ENCODE measurements at regions not wholly inside any gene's neighbourhood (a gene's known extent, or its start where the extent isn't known, plus 50 kb on each side); places are given as distances from the start of the nearest gene placed in this dataset.

DNA sequence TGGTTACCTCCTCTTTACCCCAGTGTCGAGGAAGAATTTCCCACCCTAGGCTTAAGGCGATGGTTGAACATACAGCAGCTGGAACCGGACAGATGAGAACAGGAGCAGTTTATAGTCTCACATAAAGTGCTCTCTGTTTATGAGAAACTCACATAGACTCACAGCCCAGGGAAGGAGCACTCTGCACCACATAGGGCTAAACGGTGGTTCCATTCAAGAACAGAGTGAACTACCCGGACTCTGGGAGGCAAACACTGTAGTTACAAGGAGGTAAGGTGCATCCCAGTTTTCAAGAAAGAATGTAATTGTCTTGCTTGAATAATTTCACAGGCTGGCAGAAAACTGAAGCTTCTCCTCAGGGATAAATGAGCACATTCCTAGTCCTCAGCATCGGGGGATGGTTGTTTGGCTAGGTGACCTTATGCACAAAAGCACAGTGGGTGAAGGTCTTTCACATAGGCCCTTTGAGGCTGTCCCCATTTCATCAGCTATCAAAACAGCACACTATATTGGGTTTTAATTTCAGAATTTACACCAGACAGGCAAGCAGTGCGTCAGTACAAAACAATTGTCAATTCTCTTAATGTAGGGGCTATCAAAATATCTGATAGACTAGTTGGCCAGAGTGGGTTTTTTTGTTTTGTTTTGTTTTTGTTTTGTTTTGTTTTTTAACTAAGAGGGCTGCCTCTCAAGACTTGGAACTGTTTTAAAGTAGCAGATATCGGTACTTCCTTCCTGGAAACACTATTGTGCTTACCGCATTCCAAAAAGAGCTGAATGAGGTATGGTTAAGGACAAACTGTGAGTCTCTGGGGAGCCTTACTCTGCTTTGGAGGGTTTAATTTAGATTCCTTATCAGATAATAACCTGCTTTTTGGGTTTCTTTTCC lies 918.1 kb upstream of the CDH8 start:
- Histone ChIP-seq H4K20me1 (ENCODE audit: insufficient read depth, low read depth, low read length) (no peaks in the 10 kb centered on the region), H3K9me3 (ENCODE audit: low read length) (no peaks in the 10 kb centered on the region; the same call in 1 of the 2 replicates), H3K36me3 (ENCODE audit: insufficient read depth, low read length) (no peaks in the 10 kb centered on the region), H3K9me2 (replicated peaks; ENCODE audit: insufficient read depth, low read length) (no peaks in the 10 kb centered on the region), H3K27me3 (ENCODE audit: low read length) (no peaks in the 10 kb centered on the region), H2AFZ (ENCODE audit: low read length) (no peak overlapping the region), H3K4me3 (ENCODE audit: low read length) (no peak overlapping the region), H3K4me2 (ENCODE audit: low read depth, low read length, poor library complexity, severe bottlenecking) (no peak overlapping the region), H3K27ac (ENCODE audit: low read length) (no peak overlapping the region), H3K9ac (ENCODE audit: low read length) (no peak overlapping the region), H3K79me2 (ENCODE audit: low read length) (no peaks in the 10 kb centered on the region), H3K4me1 (ENCODE audit: low read length) (no peaks in the 10 kb centered on the region)
- DNase-seq: no peak

- no peaks in the 10 kb centered on the region for H3K36me3 ChIP-seq (ENCODE audit: insufficient read depth, low read length)
- no peaks in the 10 kb centered on the region for H3K9me2 ChIP-seq (replicated peaks; ENCODE audit: insufficient read depth, low read length)
- no peak for DNase-seq
- no peaks in the 10 kb centered on the region for H3K27me3 ChIP-seq (ENCODE audit: low read length)
- no peak overlapping the region for H2AFZ ChIP-seq (ENCODE audit: low read length)
- H3K4me3 ChIP-seq (ENCODE audit: low read length): no peak overlapping the region
- no peak overlapping the region for H3K27ac ChIP-seq (ENCODE audit: low read length)
- no peak overlapping the region for H3K9ac ChIP-seq (ENCODE audit: low read length)
- no peaks in the 10 kb centered on the region for H4K20me1 ChIP-seq (ENCODE audit: insufficient read depth, low read depth, low read length)
- H3K79me2 ChIP-seq (ENCODE audit: low read length): no peaks in the 10 kb centered on the region
- no peaks in the 10 kb centered on the region for H3K4me1 ChIP-seq (ENCODE audit: low read length)
- 0 out of 2 replicates have a peak, but pooled peaks cover 4% of the 10 kb centered on the region for H3K9me3 ChIP-seq (ENCODE audit: low read length)
- no peak overlapping the region for H3K4me2 ChIP-seq (ENCODE audit: low read depth, low read length, poor library complexity, severe bottlenecking)
Observed at GRCh38 chr16:62950351-62950750, 914.1 kb upstream of the CDH8 start.

- Histone ChIP-seq H3K27ac (ENCODE audit: low read length) (no peak overlapping the region), H3K9ac (ENCODE audit: low read length) (no peak overlapping the region), H3K27me3 (ENCODE audit: low read length) (no peaks in the 10 kb centered on the region), H3K9me2 (replicated peaks; ENCODE audit: insufficient read depth, low read length) (no peaks in the 10 kb centered on the region), H4K20me1 (ENCODE audit: insufficient read depth, low read depth, low read length) (no peaks in the 10 kb centered on the region), H3K79me2 (ENCODE audit: low read length) (no peaks in the 10 kb centered on the region), H3K36me3 (ENCODE audit: insufficient read depth, low read length) (no peaks in the 10 kb centered on the region), H3K9me3 (ENCODE audit: low read length) (no peaks in the 10 kb centered on the region; the same call in 1 of the 2 replicates), H3K4me3 (ENCODE audit: low read length) (no peak overlapping the region), H3K4me1 (ENCODE audit: low read length) (no peaks in the 10 kb centered on the region), H2AFZ (ENCODE audit: low read length) (no peak overlapping the region), H3K4me2 (ENCODE audit: low read depth, low read length, poor library complexity, severe bottlenecking) (no peak overlapping the region)
- no peak for DNase-seq
Observed at GRCh38 chr16:62940569-62940968, 904.3 kb upstream of the CDH8 start.

DNA sequence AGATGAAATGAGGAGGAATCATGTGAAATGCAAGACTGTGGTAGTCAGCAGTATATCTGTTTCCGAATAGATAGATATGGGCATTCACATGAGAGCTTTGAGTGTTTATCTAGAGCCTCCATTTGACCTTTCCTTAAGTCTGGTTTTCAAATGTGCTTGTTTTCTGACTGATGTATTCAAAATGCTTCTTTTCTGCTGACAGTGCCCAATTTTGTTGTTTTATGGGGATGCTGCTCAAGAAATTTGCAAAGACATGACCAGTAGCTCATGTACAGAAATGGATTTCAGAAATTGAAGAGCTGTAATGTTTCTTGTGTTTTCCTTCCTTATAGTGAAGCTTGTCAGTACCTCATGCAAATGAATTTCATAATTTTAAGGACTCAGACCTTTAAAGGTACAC lies 903.4 kb upstream of the CDH8 start:
- no peaks in the 10 kb centered on the region for H3K79me2 ChIP-seq (ENCODE audit: low read length)
- no peak overlapping the region for H3K4me3 ChIP-seq (ENCODE audit: low read length)
- H3K9ac ChIP-seq (ENCODE audit: low read length): no peak overlapping the region
- no peak overlapping the region for H3K27ac ChIP-seq (ENCODE audit: low read length)
- H3K4me2 ChIP-seq (ENCODE audit: low read depth, low read length, poor library complexity, severe bottlenecking): no peak overlapping the region
- H3K9me3 ChIP-seq (ENCODE audit: low read length): no peaks in the 10 kb centered on the region; the same call in 1 of the 2 replicates
- no peaks in the 10 kb centered on the region for H3K36me3 ChIP-seq (ENCODE audit: insufficient read depth, low read length)
- no peak overlapping the region for H2AFZ ChIP-seq (ENCODE audit: low read length)
- DNase-seq: no peak
- no peaks in the 10 kb centered on the region for H3K4me1 ChIP-seq (ENCODE audit: low read length)
- H3K27me3 ChIP-seq (ENCODE audit: low read length): no peaks in the 10 kb centered on the region
- no peaks in the 10 kb centered on the region for H4K20me1 ChIP-seq (ENCODE audit: insufficient read depth, low read depth, low read length)
- H3K9me2 ChIP-seq (replicated peaks; ENCODE audit: insufficient read depth, low read length): no peaks in the 10 kb centered on the region

- no peak overlapping the region for H3K4me3 ChIP-seq (ENCODE audit: low read length)
- H3K4me2 ChIP-seq (ENCODE audit: low read depth, low read length, poor library complexity, severe bottlenecking): no peak overlapping the region
- H3K36me3 ChIP-seq (ENCODE audit: insufficient read depth, low read length): no peaks in the 10 kb centered on the region
- H3K27me3 ChIP-seq (ENCODE audit: low read length): no peaks in the 10 kb centered on the region
- no peaks in the 10 kb centered on the region for H4K20me1 ChIP-seq (ENCODE audit: insufficient read depth, low read depth, low read length)
- H3K4me1 ChIP-seq (ENCODE audit: low read length): no peaks in the 10 kb centered on the region
- no peak overlapping the region for H3K27ac ChIP-seq (ENCODE audit: low read length)
- DNase-seq: no peak
- no peak overlapping the region for H3K9ac ChIP-seq (ENCODE audit: low read length)
- H3K79me2 ChIP-seq (ENCODE audit: low read length): no peaks in the 10 kb centered on the region
- no peak overlapping the region for H2AFZ ChIP-seq (ENCODE audit: low read length)
- H3K9me2 ChIP-seq (replicated peaks; ENCODE audit: insufficient read depth, low read length): no peaks in the 10 kb centered on the region
- H3K9me3 ChIP-seq (ENCODE audit: low read length): 0 out of 2 replicates have a peak, but pooled peaks cover 12% of the 10 kb centered on the region
Observed at GRCh38 chr16:62933929-62934328, 897.7 kb upstream of the CDH8 start.

GRCh38 chr16:62929593-62929992 lies 893.4 kb upstream of the CDH8 start:
- no peaks in the 10 kb centered on the region for H3K79me2 ChIP-seq (ENCODE audit: low read length)

DNA sequence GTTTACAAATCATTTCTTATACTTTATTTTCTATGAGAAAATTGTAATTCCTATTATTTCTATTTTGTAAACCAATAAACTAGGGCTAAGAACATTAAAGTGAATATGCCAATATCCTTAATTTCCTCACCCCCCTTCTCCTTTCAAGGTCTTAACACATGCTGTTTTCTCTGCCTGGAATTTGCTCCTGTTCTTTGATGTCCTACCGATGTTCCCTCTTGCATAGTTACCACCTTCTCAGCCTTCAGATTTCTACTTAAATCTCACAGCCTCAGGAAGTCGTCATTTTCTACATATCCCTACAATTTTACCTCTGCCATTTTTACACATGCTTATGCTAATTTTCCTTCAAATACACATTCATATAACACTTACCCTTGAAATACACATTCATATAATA lies 890.9 kb upstream of the CDH8 start:
- no peak overlapping the region for H3K4me3 ChIP-seq (ENCODE audit: low read length)
- H3K4me2 ChIP-seq (ENCODE audit: low read depth, low read length, poor library complexity, severe bottlenecking): no peak overlapping the region
- no peaks in the 10 kb centered on the region for H4K20me1 ChIP-seq (ENCODE audit: insufficient read depth, low read depth, low read length)
- no peak overlapping the region for H3K9ac ChIP-seq (ENCODE audit: low read length)
- H3K9me3 ChIP-seq (ENCODE audit: low read length): 0 out of 2 replicates have a peak, but pooled peaks cover 12% of the 10 kb centered on the region
- no peak for DNase-seq
- H3K27me3 ChIP-seq (ENCODE audit: low read length): no peaks in the 10 kb centered on the region
- no peaks in the 10 kb centered on the region for H3K79me2 ChIP-seq (ENCODE audit: low read length)
- no peaks in the 10 kb centered on the region for H3K4me1 ChIP-seq (ENCODE audit: low read length)
- H3K36me3 ChIP-seq (ENCODE audit: insufficient read depth, low read length): no peaks in the 10 kb centered on the region
- H3K9me2 ChIP-seq (replicated peaks; ENCODE audit: insufficient read depth, low read length): no peaks in the 10 kb centered on the region
- H2AFZ ChIP-seq (ENCODE audit: low read length): no peak overlapping the region
- no peak overlapping the region for H3K27ac ChIP-seq (ENCODE audit: low read length)

More at GRCh38 chr16:62929593-62929992, 893.4 kb upstream of the CDH8 start:
- no peak overlapping the region for H2AFZ ChIP-seq (ENCODE audit: low read length)
- no peaks in the 10 kb centered on the region for H3K4me1 ChIP-seq (ENCODE audit: low read length)
- no peaks in the 10 kb centered on the region for H4K20me1 ChIP-seq (ENCODE audit: insufficient read depth, low read depth, low read length)
- H3K9ac ChIP-seq (ENCODE audit: low read length): no peak overlapping the region
- H3K4me3 ChIP-seq (ENCODE audit: low read length): no peak overlapping the region
- H3K9me3 ChIP-seq (ENCODE audit: low read length): 0 out of 2 replicates have a peak, but pooled peaks cover 12% of the 10 kb centered on the region
- H3K27me3 ChIP-seq (ENCODE audit: low read length): no peaks in the 10 kb centered on the region
- no peaks in the 10 kb centered on the region for H3K9me2 ChIP-seq (replicated peaks; ENCODE audit: insufficient read depth, low read length)
- H3K4me2 ChIP-seq (ENCODE audit: low read depth, low read length, poor library complexity, severe bottlenecking): no peak overlapping the region
- H3K36me3 ChIP-seq (ENCODE audit: insufficient read depth, low read length): no peaks in the 10 kb centered on the region
- DNase-seq: no peak
- no peak overlapping the region for H3K27ac ChIP-seq (ENCODE audit: low read length)

- H3K36me3 ChIP-seq (ENCODE audit: insufficient read depth, low read length): no peaks in the 10 kb centered on the region
- H3K27me3 ChIP-seq (ENCODE audit: low read length): no peaks in the 10 kb centered on the region
- no peak overlapping the region for H2AFZ ChIP-seq (ENCODE audit: low read length)
Observed at GRCh38 chr16:62926121-62926801, 890.0 kb upstream of the CDH8 start.

More at GRCh38 chr16:62926121-62926801, 890.0 kb upstream of the CDH8 start:
- no peak overlapping the region for H3K9ac ChIP-seq (ENCODE audit: low read length)
- no peaks in the 10 kb centered on the region for H3K9me2 ChIP-seq (replicated peaks; ENCODE audit: insufficient read depth, low read length)
- H3K4me2 ChIP-seq (ENCODE audit: low read depth, low read length, poor library complexity, severe bottlenecking): no peak overlapping the region
- no peak for DNase-seq
- no peaks in the 10 kb centered on the region for H4K20me1 ChIP-seq (ENCODE audit: insufficient read depth, low read depth, low read length)
- no peak overlapping the region for H3K27ac ChIP-seq (ENCODE audit: low read length)
- no peaks in the 10 kb centered on the region for H3K79me2 ChIP-seq (ENCODE audit: low read length)
- H3K4me3 ChIP-seq (ENCODE audit: low read length): no peak overlapping the region
- no peaks in the 10 kb centered on the region for H3K4me1 ChIP-seq (ENCODE audit: low read length)
- H3K9me3 ChIP-seq (ENCODE audit: low read length): 0 out of 2 replicates have a peak, but pooled peaks cover 12% of the 10 kb centered on the region

Data from Karpas-422 (cell line).